ENCODE measurements at regions not wholly inside any gene's neighbourhood (a gene's known extent, or its start where the extent isn't known, plus 50 kb on each side); places are given as distances from the start of the nearest gene placed in this dataset.

DNA sequence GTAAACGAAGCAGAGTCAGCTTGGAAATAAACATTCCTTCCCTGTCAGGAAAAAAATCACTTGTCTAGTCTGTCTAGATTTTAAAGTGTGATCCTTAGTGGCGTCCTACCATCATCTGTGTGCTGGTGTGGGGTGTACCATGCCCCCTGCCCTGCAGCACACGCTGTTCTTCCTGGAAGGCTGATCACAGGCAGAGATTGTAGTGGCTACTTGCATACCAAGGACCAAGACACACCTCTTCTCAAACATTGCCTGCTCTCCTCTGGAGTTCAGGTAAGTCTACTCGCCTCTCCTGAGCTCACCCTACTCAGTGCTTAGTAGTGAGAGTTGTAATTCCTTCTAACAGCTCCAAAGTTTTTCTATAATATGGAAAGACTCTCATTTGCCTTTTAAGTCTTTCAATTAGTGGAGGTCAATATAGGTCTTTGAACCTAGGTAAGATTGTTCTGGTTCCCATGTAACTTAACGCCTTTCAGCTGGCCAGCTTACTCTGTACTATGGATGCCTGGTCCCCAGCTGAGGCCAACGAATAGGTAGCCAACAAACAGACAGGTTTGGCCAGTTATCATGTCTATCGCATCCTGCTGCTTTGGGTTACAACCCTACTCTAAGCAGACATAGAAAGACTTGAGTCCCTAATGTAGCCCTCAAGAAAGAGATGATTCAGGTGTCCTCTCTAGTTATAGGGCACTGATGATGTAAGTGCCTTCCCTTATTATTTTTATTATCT is 55.4 kb downstream of the XCL1 start:
- Histone ChIP-seq H3F3A (ENCODE audit: insufficient read depth, low read length, poor library complexity, severe bottlenecking) (no peaks in the 10 kb centered on the region), H3K27ac (ENCODE audit: low read length) (no peak overlapping the region), H3K4me2 (ENCODE audit: low read length) (no peak overlapping the region), H3K36me3 (ENCODE audit: insufficient read depth, low read length) (no peaks in the 10 kb centered on the region), H3K79me2 (replicated peaks; ENCODE audit: insufficient read depth, low read length) (no peaks in the 10 kb centered on the region), H2AFZ (ENCODE audit: low read depth, low read length) (no peak overlapping the region), H3K9me2 (ENCODE audit: insufficient read depth, low read length) (no peaks in the 10 kb centered on the region), H4K20me1 (ENCODE audit: insufficient read depth) (no peaks in the 10 kb centered on the region), H3K27me3 (ENCODE audit: insufficient read depth, low read depth, low read length) (no peaks in the 10 kb centered on the region), H3K4me3 (ENCODE audit: low read length) (no peak overlapping the region), H3K9me3 (ENCODE audit: low read length) (no peaks in the 10 kb centered on the region), H3K9ac (ENCODE audit: low read length) (no peak overlapping the region)
- TF ChIP-seq RAD21 (conservative IDR thresholded peaks at IDR 0.05) (no peak), MXI1 (conservative IDR thresholded peaks at IDR 0.05; ENCODE audit: poor library complexity, severe bottlenecking) (no peak), TAF1 (IDR thresholded peaks at IDR 0.05; ENCODE audit: low read depth) (no peak)

DNA sequence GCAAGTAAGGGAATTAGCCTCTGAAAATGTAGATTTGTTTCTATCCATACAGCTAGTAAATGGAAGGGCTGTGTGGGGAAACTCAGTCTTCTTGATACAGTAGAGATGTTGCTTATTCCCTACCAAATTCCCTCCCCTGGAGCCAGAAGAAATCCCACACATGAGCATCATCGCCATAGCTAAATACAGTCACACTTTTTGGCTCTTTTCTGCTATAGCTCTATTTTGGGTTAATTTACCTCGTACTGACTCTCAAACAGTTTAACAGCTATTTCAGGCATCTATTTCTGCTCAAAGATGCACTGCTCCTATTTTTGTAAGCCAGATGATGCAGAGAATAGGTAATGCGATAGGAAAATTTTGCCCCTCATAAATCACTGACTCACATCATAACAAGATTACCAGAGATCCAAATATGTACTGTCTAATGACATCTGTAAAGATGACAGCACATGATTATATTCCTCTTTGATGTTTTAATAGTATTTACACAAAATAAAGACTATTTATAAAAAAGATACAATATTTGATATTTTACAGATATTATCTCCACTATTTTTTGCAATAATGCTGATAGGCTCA is 58.6 kb downstream of the XCL1 start:
- no peaks in the 10 kb centered on the region for H3K9me2 ChIP-seq (ENCODE audit: insufficient read depth, low read length)
- no peak overlapping the region for H3K4me2 ChIP-seq (ENCODE audit: low read length)
- no peaks in the 10 kb centered on the region for H3K79me2 ChIP-seq (replicated peaks; ENCODE audit: insufficient read depth, low read length)
- no peaks in the 10 kb centered on the region for H3K9me3 ChIP-seq (ENCODE audit: low read length)
- no peaks in the 10 kb centered on the region for H4K20me1 ChIP-seq (ENCODE audit: insufficient read depth)
- H3K9ac ChIP-seq (ENCODE audit: low read length) = no peak overlapping the region
- no peak overlapping the region for H3K27ac ChIP-seq (ENCODE audit: low read length)
- no peaks in the 10 kb centered on the region for H3K27me3 ChIP-seq (ENCODE audit: insufficient read depth, low read depth, low read length)
- TF ChIP-seq RAD21 (conservative IDR thresholded peaks at IDR 0.05) (no peak), MXI1 (conservative IDR thresholded peaks at IDR 0.05; ENCODE audit: poor library complexity, severe bottlenecking) (no peak)
- TF ChIP-seq, protein P1, sequence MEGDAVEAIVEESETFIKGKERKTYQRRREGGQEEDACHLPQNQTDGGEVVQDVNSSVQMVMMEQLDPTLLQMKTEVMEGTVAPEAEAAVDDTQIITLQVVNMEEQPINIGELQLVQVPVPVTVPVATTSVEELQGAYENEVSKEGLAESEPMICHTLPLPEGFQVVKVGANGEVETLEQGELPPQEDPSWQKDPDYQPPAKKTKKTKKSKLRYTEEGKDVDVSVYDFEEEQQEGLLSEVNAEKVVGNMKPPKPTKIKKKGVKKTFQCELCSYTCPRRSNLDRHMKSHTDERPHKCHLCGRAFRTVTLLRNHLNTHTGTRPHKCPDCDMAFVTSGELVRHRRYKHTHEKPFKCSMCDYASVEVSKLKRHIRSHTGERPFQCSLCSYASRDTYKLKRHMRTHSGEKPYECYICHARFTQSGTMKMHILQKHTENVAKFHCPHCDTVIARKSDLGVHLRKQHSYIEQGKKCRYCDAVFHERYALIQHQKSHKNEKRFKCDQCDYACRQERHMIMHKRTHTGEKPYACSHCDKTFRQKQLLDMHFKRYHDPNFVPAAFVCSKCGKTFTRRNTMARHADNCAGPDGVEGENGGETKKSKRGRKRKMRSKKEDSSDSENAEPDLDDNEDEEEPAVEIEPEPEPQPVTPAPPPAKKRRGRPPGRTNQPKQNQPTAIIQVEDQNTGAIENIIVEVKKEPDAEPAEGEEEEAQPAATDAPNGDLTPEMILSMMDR (IDR thresholded peaks at IDR 0.05; ENCODE audit: poor library complexity, severe bottlenecking) = no peak
- H3K36me3 ChIP-seq (ENCODE audit: insufficient read depth, low read length) = no peaks in the 10 kb centered on the region
- no peaks in the 10 kb centered on the region for H3F3A ChIP-seq (ENCODE audit: insufficient read depth, low read length, poor library complexity, severe bottlenecking)
- H2AFZ ChIP-seq (ENCODE audit: low read depth, low read length) = no peak overlapping the region
- H3K4me3 ChIP-seq (ENCODE audit: low read length) = no peak overlapping the region

DNA sequence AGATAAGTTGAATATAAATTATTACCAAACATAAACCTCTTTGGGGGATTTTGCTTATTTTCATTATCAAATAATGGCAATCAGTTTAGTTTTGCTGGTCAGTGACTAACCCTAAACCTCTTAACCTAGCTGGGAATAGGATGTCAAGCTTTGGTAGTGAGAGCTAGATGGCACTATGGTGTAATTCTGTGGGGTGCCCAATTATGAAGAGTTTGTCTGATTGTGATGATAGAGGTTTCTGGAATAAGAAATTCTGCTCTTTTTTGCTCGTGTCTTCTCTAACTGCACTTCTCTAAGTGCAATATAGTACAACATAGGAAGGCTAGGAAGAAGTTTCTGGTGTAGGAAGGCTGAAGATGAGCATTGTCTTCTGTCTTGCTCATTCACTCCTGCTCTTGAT is 59.8 kb downstream of the XCL1 start:
- Histone ChIP-seq H4K20me1 (ENCODE audit: insufficient read depth) (no peaks in the 10 kb centered on the region), H3K4me3 (ENCODE audit: low read length) (no peak overlapping the region), H2AFZ (ENCODE audit: low read depth, low read length) (no peak overlapping the region), H3K9ac (ENCODE audit: low read length) (no peak overlapping the region), H3K27ac (ENCODE audit: low read length) (no peak overlapping the region), H3K36me3 (ENCODE audit: insufficient read depth, low read length) (no peaks in the 10 kb centered on the region), H3K79me2 (replicated peaks; ENCODE audit: insufficient read depth, low read length) (no peaks in the 10 kb centered on the region), H3K9me3 (ENCODE audit: low read length) (no peaks in the 10 kb centered on the region), H3K27me3 (ENCODE audit: insufficient read depth, low read depth, low read length) (no peaks in the 10 kb centered on the region), H3F3A (ENCODE audit: insufficient read depth, low read length, poor library complexity, severe bottlenecking) (no peaks in the 10 kb centered on the region), H3K9me2 (ENCODE audit: insufficient read depth, low read length) (no peaks in the 10 kb centered on the region), H3K4me2 (ENCODE audit: low read length) (no peak overlapping the region)
- TF ChIP-seq EP300 (conservative IDR thresholded peaks at IDR 0.05; ENCODE audit: poor library complexity, severe bottlenecking) = no peak
- TF ChIP-seq TAF1 (IDR thresholded peaks at IDR 0.05; ENCODE audit: low read depth) = no peak
- no peak for TF ChIP-seq POLR2AphosphoS5 (IDR thresholded peaks at IDR 0.05)
- peak; percentile 25 for TF ChIP-seq RAD21 (conservative IDR thresholded peaks at IDR 0.05)
- TF ChIP-seq, protein P1 (IDR thresholded peaks at IDR 0.05; ENCODE audit: poor library complexity, severe bottlenecking) = peak; percentile 24
- TF ChIP-seq SMC3 (conservative IDR thresholded peaks at IDR 0.05; ENCODE audit: poor library complexity) = no peak
